GM19351 (cell line): ENCODE measurements at regions not wholly inside any gene's neighbourhood (a gene's known extent, or its start where the extent isn't known, plus 50 kb on each side); places are given as distances from the start of the nearest gene placed in this dataset.

Experiments
- ATAC-seq: cut with Tn5 transposase; IDR thresholded peaks from one replicate; pipeline ENCODE4 v1.9.1; 2021; ENCODE audit warnings: mild to moderate bottlenecking, moderate library complexity; ENCODE audit not compliant: unreplicated experiment

GRCh38 chr11:95363708-95364107 is 132.7 kb upstream of the SESN3 start:
- no peak for ATAC-seq

GRCh38 chr11:95363164-95363563 is 132.2 kb upstream of the SESN3 start:
- no peak for ATAC-seq

- ATAC-seq: no peak
Observed at GRCh38 chr11:95361180-95361579, 130.2 kb upstream of the SESN3 start.

GRCh38 chr11:95360377-95361075 is 129.5 kb upstream of the SESN3 start:
- ATAC-seq: no peak

- no peak for ATAC-seq
Observed at GRCh38 chr11:95359756-95360155, 128.8 kb upstream of the SESN3 start.

GRCh38 chr11:95359341-95359663 is 128.3 kb upstream of the SESN3 start:
- no peak for ATAC-seq

GRCh38 chr11:95358511-95359340 is 127.7 kb upstream of the SESN3 start:
- no peak for ATAC-seq

GRCh38 chr11:95354304-95354703 is 123.3 kb upstream of the SESN3 start:
- no peak for ATAC-seq

- no peak for ATAC-seq
Observed at GRCh38 chr11:95353706-95354105, 122.7 kb upstream of the SESN3 start.

GRCh38 chr11:95352733-95353346 is 121.8 kb upstream of the SESN3 start:
- ATAC-seq: no peak

- ATAC-seq: no peak
Observed at GRCh38 chr11:95349345-95349942, 118.4 kb upstream of the SESN3 start.

GRCh38 chr11:95346265-95346664 is 115.3 kb upstream of the SESN3 start:
- no peak for ATAC-seq

GRCh38 chr11:95345651-95346050 is 114.6 kb upstream of the SESN3 start:
- peak; percentile 93 for ATAC-seq

GRCh38 chr11:95344932-95345642 is 114.1 kb upstream of the SESN3 start:
- ATAC-seq: no peak

- no peak for ATAC-seq
Observed at GRCh38 chr11:95341221-95341620, 110.2 kb upstream of the SESN3 start.

- peak; percentile 64 for ATAC-seq
Observed at GRCh38 chr11:95339086-95339901, 108.3 kb upstream of the SESN3 start.

- no peak for ATAC-seq
Observed at GRCh38 chr11:95338430-95338991, 107.5 kb upstream of the SESN3 start.

- no peak for ATAC-seq
Observed at GRCh38 chr11:95337972-95338429, 107.0 kb upstream of the SESN3 start.

- peak; percentile 75 for ATAC-seq
Observed at GRCh38 chr11:95337175-95337957, 106.4 kb upstream of the SESN3 start.
